BJ (cell line): ENCODE measurements at regions not wholly inside any gene's neighbourhood (a gene's known extent, or its start where the extent isn't known, plus 50 kb on each side); places are given as distances from the start of the nearest gene placed in this dataset. TPM values are rescaled to one million over a fixed set of nuclear protein-coding genes. Genes with fewer than 3 reads are reported as not detected.

Experiments used
- small RNA-seq: library from RNA; depleted of rRNA; stranded (forward); fragments of <200 nt; gene quantifications from one replicate; pipeline ENCODE3, GENCODE V24; 2012; ENCODE audit warnings: low replicate concordance, low read depth; ENCODE audit not compliant: insufficient read length

Small RNA genes lying in the stretch of these regions (small RNA-seq; reads per million reads assigned to genes)
- gene MIR1302-4: not detected
